ENCODE measurements at regions not wholly inside any gene's neighbourhood (a gene's known extent, or its start where the extent isn't known, plus 50 kb on each side); places are given as distances from the start of the nearest gene placed in this dataset.

DNA sequence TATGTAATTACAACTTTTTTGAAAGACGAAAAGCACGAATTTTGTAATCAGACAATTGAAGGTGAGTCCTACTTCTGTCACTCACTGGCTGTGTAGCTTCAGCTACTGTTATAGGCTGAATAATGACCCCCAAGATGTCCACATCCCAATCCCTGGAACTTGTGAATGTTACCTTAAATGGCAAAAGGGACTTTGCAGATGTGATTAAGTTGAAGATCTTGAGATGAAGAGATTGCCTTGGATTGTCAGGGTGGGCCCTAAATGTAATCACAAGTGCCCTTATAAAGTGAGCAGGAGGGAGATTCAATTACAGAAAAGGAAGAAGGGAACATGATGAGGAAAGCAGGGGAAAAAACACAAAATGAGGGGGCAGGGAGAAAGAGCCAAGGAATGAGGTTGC, 326.2 kb upstream of the MSX2 start:
- DNase-seq (no peak), ATAC-seq (ENCODE audit: low read depth in 2 of 2) (no peak)
- Mint-ChIP-seq H3K4me3 (no peak overlapping the region), H3K27me3 (peaks cover 4 to 19% (median 11%) of the 10 kb centered on the region in 3 donors), H3K27ac (no peak overlapping the region), H3K36me3 (no peaks in the 10 kb centered on the region), H3K9me3 (peaks cover 0 to 12% (median 4%) of the 10 kb centered on the region in 7 donors), H3K4me1 (no peaks in the 10 kb centered on the region)

GRCh38 chr5:174399411-174399810, 325.0 kb upstream of the MSX2 start:
- H3K4me1 Mint-ChIP-seq = no peaks in the 10 kb centered on the region
- H3K9me3 Mint-ChIP-seq = peaks cover 1 to 12% (median 4%) of the 10 kb centered on the region in 7 donors
- ATAC-seq (ENCODE audit: low read depth in 2 of 2) (no peak), DNase-seq (no peak)
- H3K4me3 Mint-ChIP-seq = no peak overlapping the region
- H3K36me3 Mint-ChIP-seq = no peaks in the 10 kb centered on the region
- H3K27me3 Mint-ChIP-seq = peaks cover 4 to 11% (median 5%) of the 10 kb centered on the region in 3 donors
- H3K27ac Mint-ChIP-seq = no peak overlapping the region

GRCh38 chr5:174400461-174400860, 323.9 kb upstream of the MSX2 start:
- ATAC-seq (ENCODE audit: low read depth in 2 of 2) (no peak), DNase-seq (no peak)
- peaks cover 0 to 10% (median 7%) of the 10 kb centered on the region in 3 donors for H3K27me3 Mint-ChIP-seq

DNA sequence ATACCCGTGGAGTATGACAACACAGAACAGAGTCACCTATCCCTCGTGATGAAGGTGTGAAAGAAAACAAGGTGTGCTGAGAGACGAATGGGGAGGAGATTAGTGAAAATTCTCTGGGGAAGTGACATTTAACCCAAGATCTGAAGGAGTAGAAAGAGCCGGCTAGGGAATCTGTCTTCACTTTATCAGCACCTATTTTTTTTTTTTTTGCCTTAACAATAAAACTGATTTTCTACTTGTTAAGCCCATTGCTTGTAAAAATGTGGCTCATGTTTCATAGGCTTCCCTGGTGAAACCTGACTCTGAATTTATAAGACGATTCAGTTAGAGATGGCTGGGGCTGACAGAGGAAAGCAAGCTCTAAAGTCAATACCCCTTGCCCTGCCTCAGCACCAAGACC, 322.6 kb upstream of the MSX2 start:
- peaks cover 3 to 14% (median 6%) of the 10 kb centered on the region in 7 donors for H3K9me3 Mint-ChIP-seq
- peaks cover 0 to 8% (median 6%) of the 10 kb centered on the region in 3 donors for H3K27me3 Mint-ChIP-seq
- no peak for DNase-seq
- H3K27ac Mint-ChIP-seq = no peak overlapping the region
- H3K4me3 Mint-ChIP-seq = no peak overlapping the region
- no peak for ATAC-seq (ENCODE audit: low read depth in 2 of 2)
- no peaks in the 10 kb centered on the region for H3K4me1 Mint-ChIP-seq
- no peaks in the 10 kb centered on the region for H3K36me3 Mint-ChIP-seq

More at GRCh38 chr5:174400461-174400860, 323.9 kb upstream of the MSX2 start:
- H3K36me3 Mint-ChIP-seq = no peaks in the 10 kb centered on the region
- no peak overlapping the region for H3K4me3 Mint-ChIP-seq
- peaks cover 3 to 13% (median 6%) of the 10 kb centered on the region in 7 donors for H3K9me3 Mint-ChIP-seq
- no peak overlapping the region for H3K27ac Mint-ChIP-seq
- no peaks in the 10 kb centered on the region for H3K4me1 Mint-ChIP-seq

DNA sequence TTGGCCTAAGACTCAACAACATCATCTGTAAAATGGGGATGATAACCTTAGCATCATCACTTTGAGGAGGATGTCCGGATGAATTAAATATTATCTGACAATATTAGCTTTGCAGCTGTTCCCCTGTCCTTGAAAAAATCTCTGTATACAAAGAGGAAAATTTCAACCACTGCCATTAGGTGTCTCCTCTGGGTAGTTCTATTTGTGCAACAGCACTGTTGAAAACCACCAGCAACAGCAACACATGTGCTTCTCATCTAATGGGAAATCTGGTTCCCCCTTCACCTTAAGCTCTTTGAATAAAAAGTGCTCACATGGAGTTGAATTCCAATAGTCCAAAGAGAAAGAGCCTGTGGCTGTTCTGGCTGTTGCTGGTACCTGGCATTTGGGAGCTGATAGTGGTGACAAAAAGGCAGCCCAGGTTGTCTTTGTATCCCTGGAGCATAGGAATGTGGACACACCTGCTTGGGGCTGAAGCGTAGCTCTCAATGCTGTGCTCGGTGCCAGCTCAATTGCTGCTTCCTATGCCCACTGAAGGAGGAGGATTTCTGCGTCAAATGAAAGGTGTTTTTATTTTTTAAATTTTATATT, 322.1 kb upstream of the MSX2 start:
- peaks cover 0 to 8% (median 6%) of the 10 kb centered on the region in 3 donors for H3K27me3 Mint-ChIP-seq
- H3K27ac Mint-ChIP-seq = no peak overlapping the region
- no peaks in the 10 kb centered on the region for H3K36me3 Mint-ChIP-seq
- no peak for DNase-seq
- H3K9me3 Mint-ChIP-seq = peaks cover 3 to 14% (median 6%) of the 10 kb centered on the region in 7 donors
- no peak for ATAC-seq (ENCODE audit: low read depth in 2 of 2)
- no peak overlapping the region for H3K4me3 Mint-ChIP-seq
- H3K4me1 Mint-ChIP-seq = no peaks in the 10 kb centered on the region

- Mint-ChIP-seq H3K4me3 (no peak overlapping the region), H3K9me3 (peaks cover 6 to 12% (median 9%) of the 10 kb centered on the region in 7 donors), H3K4me1 (no peaks in the 10 kb centered on the region), H3K27me3 (peaks cover 4 to 8% (median 6%) of the 10 kb centered on the region in 3 donors), H3K27ac (no peak overlapping the region), H3K36me3 (no peaks in the 10 kb centered on the region)
- DNase-seq (no peak), ATAC-seq (ENCODE audit: low read depth in 2 of 2) (no peak)
Measured at GRCh38 chr5:174404848-174405247, 319.5 kb upstream of the MSX2 start.

DNA sequence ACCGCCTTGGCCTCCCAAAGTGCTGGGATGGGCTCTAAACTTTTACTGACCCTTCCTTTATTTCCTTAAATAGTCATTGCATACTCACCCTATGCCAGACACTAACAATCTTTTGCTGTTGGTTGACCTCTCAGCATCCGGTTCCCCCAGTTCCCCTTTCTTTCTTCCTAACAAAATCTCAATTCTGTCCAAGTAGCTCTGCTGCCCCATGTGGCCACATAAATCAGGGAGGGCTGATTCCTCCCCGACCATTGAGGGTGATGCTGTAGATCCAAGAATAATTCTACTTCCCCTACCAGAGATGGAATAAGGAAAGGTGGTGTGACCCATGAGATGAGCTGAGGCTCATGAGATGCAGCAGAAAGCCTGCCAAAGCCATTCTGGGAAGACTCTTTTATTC, 315.3 kb upstream of the MSX2 start:
- ATAC-seq (ENCODE audit: low read depth in 2 of 2) (no peak), DNase-seq (no peak)
- H3K27ac Mint-ChIP-seq = peak overlapping the region in 1 of 6 donors; percentile 6
- peaks cover 4 to 13% (median 10%) of the 10 kb centered on the region in 7 donors for H3K9me3 Mint-ChIP-seq
- H3K4me1 Mint-ChIP-seq = no peaks in the 10 kb centered on the region
- H3K36me3 Mint-ChIP-seq = no peaks in the 10 kb centered on the region
- peaks cover 8 to 16% (median 11%) of the 10 kb centered on the region in 3 donors for H3K27me3 Mint-ChIP-seq
- no peak overlapping the region for H3K4me3 Mint-ChIP-seq

DNA sequence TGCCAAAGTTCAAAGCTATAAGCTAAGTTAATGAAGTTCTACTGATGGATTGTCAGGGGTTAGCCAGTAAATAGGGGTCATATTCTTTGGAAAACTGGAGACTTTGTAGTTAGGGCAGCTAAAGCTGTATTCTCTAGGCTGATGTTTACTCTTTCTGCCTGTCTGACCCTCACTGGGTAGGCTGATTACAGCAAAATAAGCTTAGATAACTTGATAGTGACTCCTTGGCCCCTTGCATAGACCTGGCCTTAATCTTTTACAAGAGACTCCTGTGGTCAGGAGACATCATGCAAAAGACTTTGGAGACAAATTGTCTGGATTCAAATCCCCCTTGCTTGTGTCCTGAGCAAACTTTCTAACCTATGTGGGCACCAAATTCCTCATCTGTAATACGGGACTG, 314.4 kb upstream of the MSX2 start:
- Mint-ChIP-seq H3K9me3 (peaks cover 4 to 13% (median 8%) of the 10 kb centered on the region in 7 donors), H3K4me1 (no peaks in the 10 kb centered on the region), H3K27me3 (peaks cover 7 to 16% (median 11%) of the 10 kb centered on the region in 3 donors), H3K27ac (no peak overlapping the region), H3K36me3 (no peaks in the 10 kb centered on the region), H3K4me3 (no peak overlapping the region)
- ATAC-seq (ENCODE audit: low read depth in 2 of 2) = no peak
- DNase-seq = no peak

GRCh38 chr5:174410716-174411478, 313.5 kb upstream of the MSX2 start:
- Mint-ChIP-seq H3K27me3 (peaks cover 6 to 17% (median 14%) of the 10 kb centered on the region in 3 donors), H3K27ac (peak overlapping the region in 1 of 6 donors; percentile 15), H3K9me3 (peaks cover 2 to 17% (median 6%) of the 10 kb centered on the region in 7 donors), H3K4me1 (no peaks in the 10 kb centered on the region), H3K36me3 (no peaks in the 10 kb centered on the region), H3K4me3 (no peak overlapping the region)
- no peak for DNase-seq
- no peak for ATAC-seq (ENCODE audit: low read depth in 2 of 2)

GRCh38 chr5:174411479-174411819, 312.9 kb upstream of the MSX2 start:
- Mint-ChIP-seq H3K4me1 (no peaks in the 10 kb centered on the region), H3K36me3 (no peaks in the 10 kb centered on the region), H3K27ac (no peak overlapping the region), H3K4me3 (no peak overlapping the region), H3K9me3 (peaks cover 4 to 18% (median 8%) of the 10 kb centered on the region in 7 donors), H3K27me3 (peaks cover 11 to 20% (median 18%) of the 10 kb centered on the region in 3 donors)
- DNase-seq (no peak), ATAC-seq (ENCODE audit: low read depth in 2 of 2) (no peak)

DNA sequence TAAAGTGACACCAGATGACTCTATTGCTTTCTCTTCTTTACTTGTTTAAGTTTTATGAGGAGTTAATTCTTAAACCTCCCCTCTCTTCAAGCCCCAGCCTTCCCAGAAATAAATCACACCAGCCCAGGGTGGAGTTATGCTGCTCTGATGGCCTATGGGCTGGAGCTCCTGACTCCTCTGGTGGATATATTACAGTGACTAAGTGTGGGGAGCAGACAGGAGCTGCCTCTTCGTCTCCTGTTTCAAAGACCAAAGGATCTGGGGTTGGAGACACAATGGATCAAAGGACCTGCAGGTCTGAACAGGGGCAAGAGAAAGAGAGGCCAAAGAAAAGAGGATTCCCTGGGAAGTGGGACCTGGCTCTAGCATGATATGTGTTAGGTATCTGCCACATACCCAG, 312.0 kb upstream of the MSX2 start:
- peaks cover 4 to 18% (median 6%) of the 10 kb centered on the region in 7 donors for H3K9me3 Mint-ChIP-seq

GRCh38 chr5:174412941-174413340, 311.4 kb upstream of the MSX2 start:
- no peak overlapping the region for H3K27ac Mint-ChIP-seq
- ATAC-seq (ENCODE audit: low read depth in 2 of 2) = no peak
- peaks cover 13 to 28% (median 20%) of the 10 kb centered on the region in 3 donors for H3K27me3 Mint-ChIP-seq

More for the DNA sequence above, 312.0 kb upstream of the MSX2 start:
- Mint-ChIP-seq H3K4me3 (no peak overlapping the region), H3K27me3 (peaks cover 11 to 24% (median 20%) of the 10 kb centered on the region in 3 donors), H3K4me1 (no peaks in the 10 kb centered on the region), H3K27ac (no peak overlapping the region), H3K36me3 (no peaks in the 10 kb centered on the region)
- no peak for ATAC-seq (ENCODE audit: low read depth in 2 of 2)
- DNase-seq = no peak

GRCh38 chr5:174413567-174414314, 310.6 kb upstream of the MSX2 start:
- Mint-ChIP-seq H3K9me3 (peaks cover 4 to 24% (median 6%) of the 10 kb centered on the region in 7 donors), H3K4me3 (no peak overlapping the region), H3K27ac (no peak overlapping the region), H3K36me3 (no peaks in the 10 kb centered on the region), H3K27me3 (peaks cover 20 to 36% (median 21%) of the 10 kb centered on the region in 3 donors), H3K4me1 (peaks cover 2 to 6% (median 3%) of the 10 kb centered on the region in 3 donors)
- ATAC-seq (ENCODE audit: low read depth in 2 of 2) (no peak), DNase-seq (no peak)

More at GRCh38 chr5:174412941-174413340, 311.4 kb upstream of the MSX2 start:
- Mint-ChIP-seq H3K4me3 (no peak overlapping the region), H3K4me1 (no peaks in the 10 kb centered on the region), H3K36me3 (no peaks in the 10 kb centered on the region), H3K9me3 (peaks cover 4 to 21% (median 6%) of the 10 kb centered on the region in 7 donors)
- no peak for DNase-seq

Data from naive B cell (primary cell).